NB4 (cell line): ENCODE measurements at regions not wholly inside any gene's neighbourhood (a gene's known extent, or its start where the extent isn't known, plus 50 kb on each side); places are given as distances from the start of the nearest gene placed in this dataset.

ENCODE experiments used
- POLR2A ChIP-seq: IDR thresholded peaks from 2 replicates; pipeline ENCODE4 v1.6.1; 2011; ENCODE audit warnings: mild to moderate bottlenecking; ENCODE audit not compliant: insufficient read length; ENCODE audit errors: extremely low read depth
- TF ChIP-seq, protein P1 (sequence below): IDR thresholded peaks from one replicate; pipeline ENCODE4 v1.5.1; 2012; ENCODE audit warnings: low read depth, low read length

GRCh38 chr6:137958811-137959565, 91.9 kb downstream of the TNFAIP3 start:
- TF ChIP-seq, protein P1, sequence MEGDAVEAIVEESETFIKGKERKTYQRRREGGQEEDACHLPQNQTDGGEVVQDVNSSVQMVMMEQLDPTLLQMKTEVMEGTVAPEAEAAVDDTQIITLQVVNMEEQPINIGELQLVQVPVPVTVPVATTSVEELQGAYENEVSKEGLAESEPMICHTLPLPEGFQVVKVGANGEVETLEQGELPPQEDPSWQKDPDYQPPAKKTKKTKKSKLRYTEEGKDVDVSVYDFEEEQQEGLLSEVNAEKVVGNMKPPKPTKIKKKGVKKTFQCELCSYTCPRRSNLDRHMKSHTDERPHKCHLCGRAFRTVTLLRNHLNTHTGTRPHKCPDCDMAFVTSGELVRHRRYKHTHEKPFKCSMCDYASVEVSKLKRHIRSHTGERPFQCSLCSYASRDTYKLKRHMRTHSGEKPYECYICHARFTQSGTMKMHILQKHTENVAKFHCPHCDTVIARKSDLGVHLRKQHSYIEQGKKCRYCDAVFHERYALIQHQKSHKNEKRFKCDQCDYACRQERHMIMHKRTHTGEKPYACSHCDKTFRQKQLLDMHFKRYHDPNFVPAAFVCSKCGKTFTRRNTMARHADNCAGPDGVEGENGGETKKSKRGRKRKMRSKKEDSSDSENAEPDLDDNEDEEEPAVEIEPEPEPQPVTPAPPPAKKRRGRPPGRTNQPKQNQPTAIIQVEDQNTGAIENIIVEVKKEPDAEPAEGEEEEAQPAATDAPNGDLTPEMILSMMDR = no peak
- no peak for TF ChIP-seq POLR2A
